NCI-H2196 treated with DMSO at 0.1 percent for 48 hours (cell line): ENCODE measurements at regions not wholly inside any gene's neighbourhood (a gene's known extent, or its start where the extent isn't known, plus 50 kb on each side); places are given as distances from the start of the nearest gene placed in this dataset.

Source experiments
- DNase-seq: peaks from one replicate; lab custom pipeline; 2025; ENCODE audit not compliant: unreplicated experiment; lab: John Stamatoyannopoulos, UW

- DNase-seq = no peak
These were observed 73.7 kb upstream of the PROK2 start for GRCh38 chr3:71858503-71859122.

- DNase-seq = no peak
These were observed 73.0 kb upstream of the PROK2 start for GRCh38 chr3:71857956-71858355.

- DNase-seq = no peak
These were observed 69.8 kb upstream of the PROK2 start for GRCh38 chr3:71854706-71855105.

GRCh38 chr3:71854096-71854495 is 69.1 kb upstream of the PROK2 start:
- no peak for DNase-seq

GRCh38 chr3:71851878-71852277 is 66.9 kb upstream of the PROK2 start:
- no peak for DNase-seq

GRCh38 chr3:71850654-71851053 is 65.7 kb upstream of the PROK2 start:
- no peak for DNase-seq

GRCh38 chr3:71849681-71850080 is 64.7 kb upstream of the PROK2 start:
- no peak for DNase-seq

GRCh38 chr3:71847794-71848193 is 62.8 kb upstream of the PROK2 start:
- DNase-seq = no peak

GRCh38 chr3:71846185-71846584 is 61.2 kb upstream of the PROK2 start:
- DNase-seq = no peak

GRCh38 chr3:71843071-71843470 is 58.1 kb upstream of the PROK2 start:
- DNase-seq = no peak

GRCh38 chr3:71838406-71838805 is 53.5 kb upstream of the PROK2 start:
- DNase-seq = no peak
